Kidney epithelial cell (primary cell): ENCODE measurements at regions not wholly inside any gene's neighbourhood (a gene's known extent, or its start where the extent isn't known, plus 50 kb on each side); places are given as distances from the start of the nearest gene placed in this dataset.

Experiments
- DNase-seq: peaks from one replicate; pipeline ENCODE4 v3.0.0-alpha.2; 2010; ENCODE audit warnings: low read depth
- H3K27me3 ChIP-seq: 2 replicates; pipeline ENCODE4 v1.6.0; 2011; ENCODE audit warnings: low read length; ENCODE audit not compliant: control insufficient read depth, insufficient read depth
- H3K36me3 ChIP-seq: 2 replicates; pipeline ENCODE4 v1.5.1; 2011; ENCODE audit warnings: low read length; ENCODE audit not compliant: control insufficient read depth, insufficient read depth
- H3K4me3 ChIP-seq: 2 replicates; pipeline ENCODE4 v1.5.1; 2011; ENCODE audit warnings: low read depth, mild to moderate bottlenecking, control low read depth, low read length
- CTCF ChIP-seq: IDR thresholded peaks from 2 replicates; pipeline ENCODE4 v1.5.1; 2011; ENCODE audit warnings: mild to moderate bottlenecking, moderate library complexity, low read length, control low read depth, inconsistent platforms; ENCODE audit not compliant: insufficient read depth, poor library complexity, severe bottlenecking

GRCh38 chr6:113476937-113477839 is 380.0 kb upstream of the MARCKS start:
- no peak for TF ChIP-seq CTCF
- no peak overlapping the region for H3K4me3 ChIP-seq
- no peaks in the 10 kb centered on the region for H3K36me3 ChIP-seq
- no peaks in the 10 kb centered on the region for H3K27me3 ChIP-seq
- no peak for DNase-seq

GRCh38 chr6:113480616-113481015 is 376.5 kb upstream of the MARCKS start:
- no peak for DNase-seq
- Histone ChIP-seq H3K4me3 (no peak overlapping the region), H3K36me3 (no peaks in the 10 kb centered on the region), H3K27me3 (no peaks in the 10 kb centered on the region)
- no peak for TF ChIP-seq CTCF

GRCh38 chr6:113481458-113481857 is 375.7 kb upstream of the MARCKS start:
- no peak overlapping the region for H3K4me3 ChIP-seq
- no peaks in the 10 kb centered on the region for H3K27me3 ChIP-seq
- DNase-seq, result no peak
- H3K36me3 ChIP-seq, result no peaks in the 10 kb centered on the region
- TF ChIP-seq CTCF, result no peak

GRCh38 chr6:113481910-113482309 is 375.2 kb upstream of the MARCKS start:
- Histone ChIP-seq H3K4me3 (no peak overlapping the region), H3K36me3 (no peaks in the 10 kb centered on the region), H3K27me3 (no peaks in the 10 kb centered on the region)
- no peak for DNase-seq
- TF ChIP-seq CTCF, result no peak

DNA sequence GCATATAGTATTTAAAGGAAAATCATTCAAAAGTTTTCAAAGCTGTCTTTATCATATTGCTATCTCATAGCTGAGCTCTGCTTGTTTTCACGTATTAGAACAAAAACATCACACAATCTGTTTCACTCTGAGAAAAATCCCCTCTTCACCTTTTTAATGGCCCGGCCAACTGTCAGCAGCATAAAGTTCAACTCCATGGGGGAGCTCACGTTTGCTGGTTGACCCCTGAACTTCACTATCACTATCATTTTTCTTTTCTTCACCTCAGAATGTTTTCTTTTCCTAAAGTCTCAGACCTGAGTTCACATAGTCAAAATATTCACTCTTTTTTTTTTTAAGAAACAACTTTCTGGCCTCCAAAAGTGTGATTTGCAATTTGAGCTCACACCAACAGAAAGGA is 374.4 kb upstream of the MARCKS start:
- Histone ChIP-seq H3K36me3 (no peaks in the 10 kb centered on the region), H3K27me3 (no peaks in the 10 kb centered on the region), H3K4me3 (no peak overlapping the region)
- no peak for TF ChIP-seq CTCF
- no peak for DNase-seq

DNA sequence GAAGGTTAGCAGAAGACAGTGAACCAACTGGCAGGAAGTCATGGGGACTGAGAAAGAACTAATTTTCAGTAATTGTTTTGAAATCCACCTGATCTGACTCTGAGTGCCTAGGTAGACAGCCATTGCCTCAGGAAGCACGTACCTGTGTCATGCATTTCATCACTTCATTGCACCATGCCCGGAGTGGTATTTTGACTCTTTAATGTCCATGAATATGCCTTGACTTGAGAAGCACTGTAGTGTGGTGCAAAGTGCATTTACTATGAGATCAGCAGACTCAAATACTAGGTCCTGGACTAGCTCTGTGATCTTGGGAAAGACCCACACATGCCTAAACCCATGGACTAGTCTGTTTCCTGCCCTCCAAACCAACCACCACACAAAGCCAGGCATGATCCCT is 370.9 kb upstream of the MARCKS start:
- no peak for DNase-seq
- TF ChIP-seq CTCF, result no peak
- no peaks in the 10 kb centered on the region for H3K36me3 ChIP-seq
- H3K4me3 ChIP-seq, result no peak overlapping the region
- no peaks in the 10 kb centered on the region for H3K27me3 ChIP-seq
